ENCODE measurements at regions not wholly inside any gene's neighbourhood (a gene's known extent, or its start where the extent isn't known, plus 50 kb on each side); places are given as distances from the start of the nearest gene placed in this dataset.

DNA sequence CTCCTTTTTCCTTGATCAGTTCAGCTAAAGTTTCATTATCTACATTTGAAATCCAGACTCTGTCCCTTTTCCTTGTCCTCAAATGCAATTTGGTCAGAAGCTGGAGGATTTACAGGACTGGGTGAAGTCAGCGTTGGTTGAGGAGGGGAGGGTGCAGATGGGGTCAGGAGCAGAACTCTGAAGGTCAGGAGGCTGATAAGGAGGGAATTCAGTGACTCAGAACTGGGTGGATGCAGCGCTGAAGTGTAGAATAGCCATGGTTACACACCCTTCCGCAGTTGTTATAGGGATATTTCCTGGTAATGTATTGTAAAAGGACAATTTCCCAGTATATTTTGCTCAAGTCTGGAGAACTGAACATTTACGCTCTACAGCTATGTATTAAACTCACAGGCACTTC is 133.1 kb upstream of the FOXA2 start:
- in situ Hi-C loops (cut with MboI; ENCODE audit: low pct_unique_long_range_greater_than_20kb, low sequenced_read_pairs, unreplicated experiment): no loop called here
- no peak for TF ChIP-seq CTCF (IDR thresholded peaks at IDR 0.05; ENCODE audit: extremely low read depth, insufficient read depth, missing control alignments)
- DNase-seq (ENCODE audit: low spot score): no peak

GRCh38 chr20:22719167-22719591 is 134.8 kb upstream of the FOXA2 start:
- in situ Hi-C loops (cut with MboI; ENCODE audit: low pct_unique_long_range_greater_than_20kb, low sequenced_read_pairs, unreplicated experiment): no loop called here
- no peak for TF ChIP-seq CTCF (IDR thresholded peaks at IDR 0.05; ENCODE audit: extremely low read depth, insufficient read depth, missing control alignments)
- DNase-seq (ENCODE audit: low spot score): no peak

GRCh38 chr20:22720206-22720605 is 135.8 kb upstream of the FOXA2 start:
- DNase-seq (ENCODE audit: low spot score): no peak
- no peak for TF ChIP-seq CTCF (IDR thresholded peaks at IDR 0.05; ENCODE audit: extremely low read depth, insufficient read depth, missing control alignments)

DNA sequence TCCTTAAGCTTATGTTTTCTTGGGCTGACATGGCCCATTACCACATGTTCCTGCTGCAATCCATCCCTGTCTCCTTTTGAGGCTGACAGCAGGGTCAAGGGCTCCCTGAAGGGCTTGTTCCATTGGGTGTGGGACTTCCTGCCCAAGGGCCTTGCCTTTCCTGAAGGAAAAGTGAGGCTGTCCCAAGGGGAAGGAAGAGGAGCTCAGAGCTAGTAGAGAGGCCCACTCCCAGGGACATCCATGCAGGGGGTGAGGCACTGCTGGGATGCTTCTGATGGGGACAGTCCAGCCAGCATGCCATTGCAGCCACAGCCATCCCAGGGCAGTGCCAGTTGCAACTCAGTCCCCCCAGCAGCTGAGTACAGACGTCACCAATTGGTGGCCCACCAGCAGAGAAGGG is 138.4 kb upstream of the FOXA2 start:
- TF ChIP-seq CTCF (IDR thresholded peaks at IDR 0.05; ENCODE audit: extremely low read depth, insufficient read depth, missing control alignments): no peak
- DNase-seq (ENCODE audit: low spot score): no peak
- in situ Hi-C loops (cut with MboI; ENCODE audit: low pct_unique_long_range_greater_than_20kb, low sequenced_read_pairs, unreplicated experiment): no loop called here

More at GRCh38 chr20:22720206-22720605, 135.8 kb upstream of the FOXA2 start:
- in situ Hi-C loops (cut with MboI; ENCODE audit: low pct_unique_long_range_greater_than_20kb, low sequenced_read_pairs, unreplicated experiment): no loop called here

DNA sequence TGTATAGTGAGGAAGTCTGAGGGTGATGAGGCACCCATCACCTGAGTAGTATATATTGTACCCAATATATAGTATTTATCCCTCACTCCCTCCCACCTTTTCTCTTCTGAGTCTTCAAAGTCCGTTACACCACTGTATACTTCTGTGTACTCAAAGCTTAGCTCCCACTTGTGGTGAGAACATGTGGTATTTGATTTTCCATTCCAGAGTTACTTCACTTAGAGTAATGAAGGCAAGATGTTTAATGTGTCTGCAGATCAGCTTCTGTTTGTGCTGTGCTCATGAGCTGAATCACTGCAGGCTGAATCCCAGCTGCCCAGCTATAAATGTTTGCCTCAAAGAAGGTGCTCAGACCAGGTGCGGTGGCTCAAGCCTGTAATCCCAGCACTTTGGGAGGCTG is 139.3 kb upstream of the FOXA2 start:
- in situ Hi-C loops (cut with MboI; ENCODE audit: low pct_unique_long_range_greater_than_20kb, low sequenced_read_pairs, unreplicated experiment): no loop called here
- no peak for TF ChIP-seq CTCF (IDR thresholded peaks at IDR 0.05; ENCODE audit: extremely low read depth, insufficient read depth, missing control alignments)
- DNase-seq (ENCODE audit: low spot score): no peak

GRCh38 chr20:22728146-22728745 is 143.9 kb upstream of the FOXA2 start:
- TF ChIP-seq CTCF (IDR thresholded peaks at IDR 0.05; ENCODE audit: extremely low read depth, insufficient read depth, missing control alignments): no peak
- no peak for DNase-seq (ENCODE audit: low spot score)
- in situ Hi-C loops (cut with MboI; ENCODE audit: low pct_unique_long_range_greater_than_20kb, low sequenced_read_pairs, unreplicated experiment): no loop called here

Measured in GM13977 (cell line).